Endothelial cell of umbilical vein (primary cell): ENCODE measurements at regions not wholly inside any gene's neighbourhood (a gene's known extent, or its start where the extent isn't known, plus 50 kb on each side); places are given as distances from the start of the nearest gene placed in this dataset.

ENCODE experiments used
- FOS ChIP-seq: IDR thresholded peaks from 2 replicates; pipeline ENCODE4 v1.6.1; 2011; ENCODE audit warnings: mild to moderate bottlenecking, low read length, moderate library complexity, borderline replicate concordance; ENCODE audit not compliant: insufficient read depth
- POLR2A ChIP-seq: IDR thresholded peaks from 2 replicates; pipeline ENCODE4 v1.6.1; 2012; ENCODE audit warnings: low read depth, mild to moderate bottlenecking, control low read depth, low read length
- POLR2AphosphoS5 ChIP-seq: IDR thresholded peaks from 2 replicates; pipeline ENCODE4 v1.6.1; 2012; ENCODE audit warnings: low read depth, mild to moderate bottlenecking, control low read depth, low read length, moderate library complexity; ENCODE audit not compliant: insufficient read depth
- TF ChIP-seq, protein P1 (sequence below), 2 donors: IDR thresholded peaks; 1 replicate in 1 of 2; 2 replicates in 1 of 2; pipeline ENCODE4 v1.5.1; 2011; ENCODE audit warnings: low read length in 2 of 2, mild to moderate bottlenecking in 2 of 2, moderate library complexity in 2 of 2, control low read depth in 1 of 2, inconsistent platforms in 1 of 2, low read depth in 1 of 2; ENCODE audit not compliant: insufficient read depth in 1 of 2; ENCODE audit errors: extremely low read depth in 1 of 2
- TF ChIP-seq, protein P2 (sequence below): IDR thresholded peaks from 2 replicates; pipeline ENCODE4 v1.6.1; 2011; ENCODE audit not compliant: insufficient read depth, insufficient read length

DNA sequence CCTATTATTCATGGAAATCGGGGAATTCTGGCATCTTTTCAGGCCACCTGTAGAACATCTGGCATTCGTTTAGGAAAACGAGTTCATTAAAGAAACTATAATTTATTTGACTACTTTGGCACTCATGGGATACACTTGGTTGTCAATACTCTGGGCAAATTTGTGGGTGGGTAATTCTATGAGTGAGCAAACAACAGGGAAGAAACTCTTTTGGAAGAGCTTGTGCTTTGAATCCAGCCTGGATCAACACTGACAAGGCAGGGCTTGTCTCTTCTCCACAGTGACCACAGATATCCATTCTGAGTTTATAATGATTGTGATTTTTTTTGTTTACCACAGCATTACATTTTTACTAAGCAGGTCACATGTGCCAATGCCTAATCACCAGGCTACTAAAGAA is 394.7 kb downstream of the THBS2 start:
- TF ChIP-seq POLR2AphosphoS5 (no peak), POLR2A (no peak), FOS (no peak)
- TF ChIP-seq, protein P1, sequence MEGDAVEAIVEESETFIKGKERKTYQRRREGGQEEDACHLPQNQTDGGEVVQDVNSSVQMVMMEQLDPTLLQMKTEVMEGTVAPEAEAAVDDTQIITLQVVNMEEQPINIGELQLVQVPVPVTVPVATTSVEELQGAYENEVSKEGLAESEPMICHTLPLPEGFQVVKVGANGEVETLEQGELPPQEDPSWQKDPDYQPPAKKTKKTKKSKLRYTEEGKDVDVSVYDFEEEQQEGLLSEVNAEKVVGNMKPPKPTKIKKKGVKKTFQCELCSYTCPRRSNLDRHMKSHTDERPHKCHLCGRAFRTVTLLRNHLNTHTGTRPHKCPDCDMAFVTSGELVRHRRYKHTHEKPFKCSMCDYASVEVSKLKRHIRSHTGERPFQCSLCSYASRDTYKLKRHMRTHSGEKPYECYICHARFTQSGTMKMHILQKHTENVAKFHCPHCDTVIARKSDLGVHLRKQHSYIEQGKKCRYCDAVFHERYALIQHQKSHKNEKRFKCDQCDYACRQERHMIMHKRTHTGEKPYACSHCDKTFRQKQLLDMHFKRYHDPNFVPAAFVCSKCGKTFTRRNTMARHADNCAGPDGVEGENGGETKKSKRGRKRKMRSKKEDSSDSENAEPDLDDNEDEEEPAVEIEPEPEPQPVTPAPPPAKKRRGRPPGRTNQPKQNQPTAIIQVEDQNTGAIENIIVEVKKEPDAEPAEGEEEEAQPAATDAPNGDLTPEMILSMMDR (IDR thresholded peaks at IDR 0.05; ENCODE audit: extremely low read depth in 1 of 2, insufficient read depth in 1 of 2, low read depth in 1 of 2, low read length in 2 of 2) = no peak
- TF ChIP-seq, protein P2, sequence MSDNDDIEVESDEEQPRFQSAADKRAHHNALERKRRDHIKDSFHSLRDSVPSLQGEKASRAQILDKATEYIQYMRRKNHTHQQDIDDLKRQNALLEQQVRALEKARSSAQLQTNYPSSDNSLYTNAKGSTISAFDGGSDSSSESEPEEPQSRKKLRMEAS = no peak
